ENCODE measurements at regions not wholly inside any gene's neighbourhood (a gene's known extent, or its start where the extent isn't known, plus 50 kb on each side); places are given as distances from the start of the nearest gene placed in this dataset.

DNA sequence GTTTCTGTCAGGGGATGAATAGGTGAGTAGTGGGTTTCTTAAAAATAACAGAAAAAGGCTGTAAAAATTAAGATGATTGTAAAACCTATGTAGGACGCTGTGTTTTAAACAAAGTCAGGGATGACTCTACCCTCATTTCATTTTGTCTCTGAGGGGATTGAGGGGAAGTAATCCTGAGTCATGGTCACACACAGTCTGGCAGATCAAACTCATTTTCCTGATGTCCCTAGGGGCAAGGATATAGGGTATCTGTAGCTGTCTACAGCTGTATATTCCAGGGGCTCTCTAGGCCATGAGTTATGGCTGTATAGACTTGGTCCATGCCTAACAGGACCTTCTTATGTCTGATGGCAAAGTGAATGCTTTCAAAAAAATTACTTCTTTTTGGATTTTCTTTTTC, 421.1 kb downstream of the PDCD6IP start:
- in situ Hi-C loops (cut with HindIII; ENCODE audit: low pct_unique_long_range_greater_than_20kb, low sequenced_read_pairs) (no loop called here), intact Hi-C loops (cut with micrococcal nuclease; ENCODE audit: unreplicated experiment) (no loop called here)
- no TSS peak for BruUV-seq (replicated peaks)
- Histone ChIP-seq H3K9me3 (ENCODE audit: control insufficient read depth, insufficient read depth, low read depth, low read length) (no peaks in the 10 kb centered on the region), H3K27me3 (ENCODE audit: control insufficient read depth, insufficient read depth, low read length) (no peaks in the 10 kb centered on the region), H3K4me1 (ENCODE audit: control insufficient read depth, insufficient read depth, low read length) (no peaks in the 10 kb centered on the region), H3K36me3 (ENCODE audit: control insufficient read depth, insufficient read depth, low read length) (no peaks in the 10 kb centered on the region), H3K27ac (ENCODE audit: low read length) (no peak overlapping the region), H3K4me3 (ENCODE audit: low read depth in 2 of 2, low read length in 2 of 2) (no peak overlapping the region)
- DNase-seq (ENCODE audit: low read depth, low spot score) (no peak), ATAC-seq (no peak)
- TF ChIP-seq, protein P1, sequence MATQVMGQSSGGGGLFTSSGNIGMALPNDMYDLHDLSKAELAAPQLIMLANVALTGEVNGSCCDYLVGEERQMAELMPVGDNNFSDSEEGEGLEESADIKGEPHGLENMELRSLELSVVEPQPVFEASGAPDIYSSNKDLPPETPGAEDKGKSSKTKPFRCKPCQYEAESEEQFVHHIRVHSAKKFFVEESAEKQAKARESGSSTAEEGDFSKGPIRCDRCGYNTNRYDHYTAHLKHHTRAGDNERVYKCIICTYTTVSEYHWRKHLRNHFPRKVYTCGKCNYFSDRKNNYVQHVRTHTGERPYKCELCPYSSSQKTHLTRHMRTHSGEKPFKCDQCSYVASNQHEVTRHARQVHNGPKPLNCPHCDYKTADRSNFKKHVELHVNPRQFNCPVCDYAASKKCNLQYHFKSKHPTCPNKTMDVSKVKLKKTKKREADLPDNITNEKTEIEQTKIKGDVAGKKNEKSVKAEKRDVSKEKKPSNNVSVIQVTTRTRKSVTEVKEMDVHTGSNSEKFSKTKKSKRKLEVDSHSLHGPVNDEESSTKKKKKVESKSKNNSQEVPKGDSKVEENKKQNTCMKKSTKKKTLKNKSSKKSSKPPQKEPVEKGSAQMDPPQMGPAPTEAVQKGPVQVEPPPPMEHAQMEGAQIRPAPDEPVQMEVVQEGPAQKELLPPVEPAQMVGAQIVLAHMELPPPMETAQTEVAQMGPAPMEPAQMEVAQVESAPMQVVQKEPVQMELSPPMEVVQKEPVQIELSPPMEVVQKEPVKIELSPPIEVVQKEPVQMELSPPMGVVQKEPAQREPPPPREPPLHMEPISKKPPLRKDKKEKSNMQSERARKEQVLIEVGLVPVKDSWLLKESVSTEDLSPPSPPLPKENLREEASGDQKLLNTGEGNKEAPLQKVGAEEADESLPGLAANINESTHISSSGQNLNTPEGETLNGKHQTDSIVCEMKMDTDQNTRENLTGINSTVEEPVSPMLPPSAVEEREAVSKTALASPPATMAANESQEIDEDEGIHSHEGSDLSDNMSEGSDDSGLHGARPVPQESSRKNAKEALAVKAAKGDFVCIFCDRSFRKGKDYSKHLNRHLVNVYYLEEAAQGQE (IDR thresholded peaks at IDR 0.05; ENCODE audit: insufficient read depth in 1 of 2, low read depth in 2 of 2, low read length in 1 of 2) = no peak
- TF ChIP-seq, protein P2, sequence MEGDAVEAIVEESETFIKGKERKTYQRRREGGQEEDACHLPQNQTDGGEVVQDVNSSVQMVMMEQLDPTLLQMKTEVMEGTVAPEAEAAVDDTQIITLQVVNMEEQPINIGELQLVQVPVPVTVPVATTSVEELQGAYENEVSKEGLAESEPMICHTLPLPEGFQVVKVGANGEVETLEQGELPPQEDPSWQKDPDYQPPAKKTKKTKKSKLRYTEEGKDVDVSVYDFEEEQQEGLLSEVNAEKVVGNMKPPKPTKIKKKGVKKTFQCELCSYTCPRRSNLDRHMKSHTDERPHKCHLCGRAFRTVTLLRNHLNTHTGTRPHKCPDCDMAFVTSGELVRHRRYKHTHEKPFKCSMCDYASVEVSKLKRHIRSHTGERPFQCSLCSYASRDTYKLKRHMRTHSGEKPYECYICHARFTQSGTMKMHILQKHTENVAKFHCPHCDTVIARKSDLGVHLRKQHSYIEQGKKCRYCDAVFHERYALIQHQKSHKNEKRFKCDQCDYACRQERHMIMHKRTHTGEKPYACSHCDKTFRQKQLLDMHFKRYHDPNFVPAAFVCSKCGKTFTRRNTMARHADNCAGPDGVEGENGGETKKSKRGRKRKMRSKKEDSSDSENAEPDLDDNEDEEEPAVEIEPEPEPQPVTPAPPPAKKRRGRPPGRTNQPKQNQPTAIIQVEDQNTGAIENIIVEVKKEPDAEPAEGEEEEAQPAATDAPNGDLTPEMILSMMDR (IDR thresholded peaks at IDR 0.05) = no peak
- no peak for TF ChIP-seq TCF7L2 (IDR thresholded peaks at IDR 0.05; ENCODE audit: low read depth, low read length)
- no peak for TF ChIP-seq POLR2AphosphoS5 (IDR thresholded peaks at IDR 0.05; ENCODE audit: low read depth, low read length)
- TF ChIP-seq SIN3A (IDR thresholded peaks at IDR 0.05; ENCODE audit: borderline replicate concordance, insufficient read depth, low read depth, low read length) = no peak
- ChIA-PET POLR2A (no interaction called here), CTCF (no interaction called here)

- no peak for ATAC-seq
- ChIA-PET POLR2A (no interaction called here), CTCF (no interaction called here)
- no TSS peak for BruUV-seq (replicated peaks)
- Histone ChIP-seq H3K27ac (ENCODE audit: low read length) (no peak overlapping the region), H3K27me3 (ENCODE audit: control insufficient read depth, insufficient read depth, low read length) (no peaks in the 10 kb centered on the region), H3K36me3 (ENCODE audit: control insufficient read depth, insufficient read depth, low read length) (no peaks in the 10 kb centered on the region), H3K4me1 (ENCODE audit: control insufficient read depth, insufficient read depth, low read length) (no peaks in the 10 kb centered on the region), H3K9me3 (ENCODE audit: control insufficient read depth, insufficient read depth, low read depth, low read length) (no peaks in the 10 kb centered on the region), H3K4me3 (ENCODE audit: low read depth in 2 of 2, low read length in 2 of 2) (no peak overlapping the region)
- DNase-seq (ENCODE audit: low read depth, low spot score) = no peak
- intact Hi-C loops (cut with micrococcal nuclease; ENCODE audit: unreplicated experiment) (no loop called here), in situ Hi-C loops (cut with HindIII; ENCODE audit: low pct_unique_long_range_greater_than_20kb, low sequenced_read_pairs) (no loop called here)
- no peak for TF ChIP-seq TCF7L2 (IDR thresholded peaks at IDR 0.05; ENCODE audit: low read depth, low read length)
- TF ChIP-seq, protein P2 (IDR thresholded peaks at IDR 0.05) = no peak
- no peak for TF ChIP-seq SIN3A (IDR thresholded peaks at IDR 0.05; ENCODE audit: borderline replicate concordance, insufficient read depth, low read depth, low read length)
- no peak for TF ChIP-seq POLR2AphosphoS5 (IDR thresholded peaks at IDR 0.05; ENCODE audit: low read depth, low read length)
- TF ChIP-seq, protein P1 (IDR thresholded peaks at IDR 0.05; ENCODE audit: insufficient read depth in 1 of 2, low read depth in 2 of 2, low read length in 1 of 2) = no peak
Observed at GRCh38 chr3:34225821-34226366, 427.5 kb downstream of the PDCD6IP start.
